A549 (cell line): ENCODE measurements at regions not wholly inside any gene's neighbourhood (a gene's known extent, or its start where the extent isn't known, plus 50 kb on each side); places are given as distances from the start of the nearest gene placed in this dataset.

Source experiments
- ATOH8 ChIP-seq: fragments of 250-450 bp; sonication (Bioruptor Pico); IDR thresholded peaks from 2 replicates; pipeline ENCODE4 v1.5.0; 2020; ENCODE audit warnings: low read depth, mild to moderate bottlenecking, moderate library complexity
- EP300 ChIP-seq, 2 experiments: fragments of >200 bp; sonication (Bioruptor Twin); formaldehyde crosslinking; IDR thresholded peaks; 2 replicates in 1 of 2; 3 replicates in 1 of 2; pipeline ENCODE4 v1.6.1; 2016 to 2017
- TF ChIP-seq, protein P1 (sequence below): fragments of >200 bp; sonication (Bioruptor Twin); formaldehyde crosslinking; IDR thresholded peaks from 3 replicates; pipeline ENCODE4 v1.5.1; 2016
- TF ChIP-seq, protein P2 (sequence below): fragments of 150-350 bp; IDR thresholded peaks from 2 replicates; pipeline ENCODE4 v1.6.1; 2014; ENCODE audit warnings: low read depth, mild to moderate bottlenecking, low read length

GRCh38 chr5:114223866-114224265, 138.0 kb upstream of the KCNN2 start:
- TF ChIP-seq, protein P1, sequence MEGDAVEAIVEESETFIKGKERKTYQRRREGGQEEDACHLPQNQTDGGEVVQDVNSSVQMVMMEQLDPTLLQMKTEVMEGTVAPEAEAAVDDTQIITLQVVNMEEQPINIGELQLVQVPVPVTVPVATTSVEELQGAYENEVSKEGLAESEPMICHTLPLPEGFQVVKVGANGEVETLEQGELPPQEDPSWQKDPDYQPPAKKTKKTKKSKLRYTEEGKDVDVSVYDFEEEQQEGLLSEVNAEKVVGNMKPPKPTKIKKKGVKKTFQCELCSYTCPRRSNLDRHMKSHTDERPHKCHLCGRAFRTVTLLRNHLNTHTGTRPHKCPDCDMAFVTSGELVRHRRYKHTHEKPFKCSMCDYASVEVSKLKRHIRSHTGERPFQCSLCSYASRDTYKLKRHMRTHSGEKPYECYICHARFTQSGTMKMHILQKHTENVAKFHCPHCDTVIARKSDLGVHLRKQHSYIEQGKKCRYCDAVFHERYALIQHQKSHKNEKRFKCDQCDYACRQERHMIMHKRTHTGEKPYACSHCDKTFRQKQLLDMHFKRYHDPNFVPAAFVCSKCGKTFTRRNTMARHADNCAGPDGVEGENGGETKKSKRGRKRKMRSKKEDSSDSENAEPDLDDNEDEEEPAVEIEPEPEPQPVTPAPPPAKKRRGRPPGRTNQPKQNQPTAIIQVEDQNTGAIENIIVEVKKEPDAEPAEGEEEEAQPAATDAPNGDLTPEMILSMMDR, result 0 out of 3 replicates have a peak, but pooled peaks have one; percentile 5
- TF ChIP-seq ATOH8 (no peak), EP300 (IDR thresholded peaks at IDR 0.05) (no peak)
- TF ChIP-seq, protein P2, sequence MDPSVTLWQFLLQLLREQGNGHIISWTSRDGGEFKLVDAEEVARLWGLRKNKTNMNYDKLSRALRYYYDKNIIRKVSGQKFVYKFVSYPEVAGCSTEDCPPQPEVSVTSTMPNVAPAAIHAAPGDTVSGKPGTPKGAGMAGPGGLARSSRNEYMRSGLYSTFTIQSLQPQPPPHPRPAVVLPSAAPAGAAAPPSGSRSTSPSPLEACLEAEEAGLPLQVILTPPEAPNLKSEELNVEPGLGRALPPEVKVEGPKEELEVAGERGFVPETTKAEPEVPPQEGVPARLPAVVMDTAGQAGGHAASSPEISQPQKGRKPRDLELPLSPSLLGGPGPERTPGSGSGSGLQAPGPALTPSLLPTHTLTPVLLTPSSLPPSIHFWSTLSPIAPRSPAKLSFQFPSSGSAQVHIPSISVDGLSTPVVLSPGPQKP, result no peak
